ENCODE measurements at regions not wholly inside any gene's neighbourhood (a gene's known extent, or its start where the extent isn't known, plus 50 kb on each side); places are given as distances from the start of the nearest gene placed in this dataset.

DNA sequence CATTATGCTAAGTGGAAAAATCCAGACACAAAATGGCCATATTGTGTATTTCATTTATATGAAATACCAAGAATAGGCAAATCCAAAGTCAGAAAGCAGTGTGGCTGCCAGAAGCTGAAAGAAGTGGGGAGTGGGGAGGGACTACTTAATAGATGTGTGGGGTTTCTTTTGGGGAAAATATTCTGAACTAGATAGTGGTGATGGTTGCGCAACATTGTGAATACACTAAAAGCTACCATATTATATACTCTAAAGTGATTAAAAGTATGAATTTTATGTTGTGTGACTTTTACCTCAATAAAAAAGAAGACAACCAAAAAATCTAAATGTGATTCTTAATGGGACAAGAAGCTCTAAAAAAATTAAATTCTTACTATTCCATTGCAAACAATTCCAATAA is 272.6 kb downstream of the DAD1 start:
- TF ChIP-seq, protein P1, sequence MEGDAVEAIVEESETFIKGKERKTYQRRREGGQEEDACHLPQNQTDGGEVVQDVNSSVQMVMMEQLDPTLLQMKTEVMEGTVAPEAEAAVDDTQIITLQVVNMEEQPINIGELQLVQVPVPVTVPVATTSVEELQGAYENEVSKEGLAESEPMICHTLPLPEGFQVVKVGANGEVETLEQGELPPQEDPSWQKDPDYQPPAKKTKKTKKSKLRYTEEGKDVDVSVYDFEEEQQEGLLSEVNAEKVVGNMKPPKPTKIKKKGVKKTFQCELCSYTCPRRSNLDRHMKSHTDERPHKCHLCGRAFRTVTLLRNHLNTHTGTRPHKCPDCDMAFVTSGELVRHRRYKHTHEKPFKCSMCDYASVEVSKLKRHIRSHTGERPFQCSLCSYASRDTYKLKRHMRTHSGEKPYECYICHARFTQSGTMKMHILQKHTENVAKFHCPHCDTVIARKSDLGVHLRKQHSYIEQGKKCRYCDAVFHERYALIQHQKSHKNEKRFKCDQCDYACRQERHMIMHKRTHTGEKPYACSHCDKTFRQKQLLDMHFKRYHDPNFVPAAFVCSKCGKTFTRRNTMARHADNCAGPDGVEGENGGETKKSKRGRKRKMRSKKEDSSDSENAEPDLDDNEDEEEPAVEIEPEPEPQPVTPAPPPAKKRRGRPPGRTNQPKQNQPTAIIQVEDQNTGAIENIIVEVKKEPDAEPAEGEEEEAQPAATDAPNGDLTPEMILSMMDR (IDR thresholded peaks at IDR 0.05), result no peak
- no peak for TF ChIP-seq POLR2AphosphoS5 (IDR thresholded peaks at IDR 0.05; ENCODE audit: low read depth, low read length)
- no peak for TF ChIP-seq REST (IDR thresholded peaks at IDR 0.05; ENCODE audit: insufficient read depth in 1 of 2, low read depth in 2 of 2, low read length in 1 of 2)
